ENCODE measurements at regions not wholly inside any gene's neighbourhood (a gene's known extent, or its start where the extent isn't known, plus 50 kb on each side); places are given as distances from the start of the nearest gene placed in this dataset.

DNA sequence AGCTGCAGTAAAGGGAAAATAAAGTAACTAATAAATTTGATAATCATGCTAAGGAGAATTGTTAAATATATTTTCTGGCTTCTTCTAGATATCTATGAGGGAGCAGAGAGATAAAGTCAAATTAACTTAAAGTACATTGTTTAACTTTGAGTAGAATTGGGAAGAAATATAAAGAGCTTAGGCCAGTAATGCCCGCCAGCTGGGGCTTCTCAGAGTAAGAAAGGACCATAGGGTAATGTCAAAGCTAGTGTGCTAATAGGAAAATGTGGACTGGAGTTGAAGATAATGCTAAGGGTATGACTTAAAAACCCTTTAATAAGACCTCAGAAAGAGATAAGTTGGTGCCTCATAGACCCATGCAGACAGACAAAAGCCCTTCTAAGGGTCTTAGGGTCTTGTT, 411.6 kb upstream of the ANO3 start:
- ATAC-seq (no peak), DNase-seq (ENCODE audit: low read depth, low spot score) (no peak)
- no peaks in the 10 kb centered on the region for H3K27me3 ChIP-seq (ENCODE audit: control insufficient read depth, insufficient read depth, low read length)
- no peaks in the 10 kb centered on the region for H3K36me3 ChIP-seq (ENCODE audit: control insufficient read depth, insufficient read depth, low read length)
- in situ Hi-C loops (cut with HindIII; ENCODE audit: low pct_unique_long_range_greater_than_20kb, low sequenced_read_pairs) = no loop called here
- POLR2A ChIA-PET = no interaction called here
- intact Hi-C loops (cut with micrococcal nuclease; ENCODE audit: unreplicated experiment) = no loop called here
- H3K4me1 ChIP-seq (ENCODE audit: control insufficient read depth, insufficient read depth, low read length) = no peaks in the 10 kb centered on the region
- CTCF ChIA-PET = no interaction called here
- H3K4me3 ChIP-seq (ENCODE audit: low read depth in 2 of 2, low read length in 2 of 2) = no peak overlapping the region
- BruUV-seq (replicated peaks) = no TSS peak
- TF ChIP-seq, protein P1, sequence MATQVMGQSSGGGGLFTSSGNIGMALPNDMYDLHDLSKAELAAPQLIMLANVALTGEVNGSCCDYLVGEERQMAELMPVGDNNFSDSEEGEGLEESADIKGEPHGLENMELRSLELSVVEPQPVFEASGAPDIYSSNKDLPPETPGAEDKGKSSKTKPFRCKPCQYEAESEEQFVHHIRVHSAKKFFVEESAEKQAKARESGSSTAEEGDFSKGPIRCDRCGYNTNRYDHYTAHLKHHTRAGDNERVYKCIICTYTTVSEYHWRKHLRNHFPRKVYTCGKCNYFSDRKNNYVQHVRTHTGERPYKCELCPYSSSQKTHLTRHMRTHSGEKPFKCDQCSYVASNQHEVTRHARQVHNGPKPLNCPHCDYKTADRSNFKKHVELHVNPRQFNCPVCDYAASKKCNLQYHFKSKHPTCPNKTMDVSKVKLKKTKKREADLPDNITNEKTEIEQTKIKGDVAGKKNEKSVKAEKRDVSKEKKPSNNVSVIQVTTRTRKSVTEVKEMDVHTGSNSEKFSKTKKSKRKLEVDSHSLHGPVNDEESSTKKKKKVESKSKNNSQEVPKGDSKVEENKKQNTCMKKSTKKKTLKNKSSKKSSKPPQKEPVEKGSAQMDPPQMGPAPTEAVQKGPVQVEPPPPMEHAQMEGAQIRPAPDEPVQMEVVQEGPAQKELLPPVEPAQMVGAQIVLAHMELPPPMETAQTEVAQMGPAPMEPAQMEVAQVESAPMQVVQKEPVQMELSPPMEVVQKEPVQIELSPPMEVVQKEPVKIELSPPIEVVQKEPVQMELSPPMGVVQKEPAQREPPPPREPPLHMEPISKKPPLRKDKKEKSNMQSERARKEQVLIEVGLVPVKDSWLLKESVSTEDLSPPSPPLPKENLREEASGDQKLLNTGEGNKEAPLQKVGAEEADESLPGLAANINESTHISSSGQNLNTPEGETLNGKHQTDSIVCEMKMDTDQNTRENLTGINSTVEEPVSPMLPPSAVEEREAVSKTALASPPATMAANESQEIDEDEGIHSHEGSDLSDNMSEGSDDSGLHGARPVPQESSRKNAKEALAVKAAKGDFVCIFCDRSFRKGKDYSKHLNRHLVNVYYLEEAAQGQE (IDR thresholded peaks at IDR 0.05; ENCODE audit: insufficient read depth in 1 of 2, low read depth in 2 of 2, low read length in 1 of 2) = no peak
- TF ChIP-seq, protein P2, sequence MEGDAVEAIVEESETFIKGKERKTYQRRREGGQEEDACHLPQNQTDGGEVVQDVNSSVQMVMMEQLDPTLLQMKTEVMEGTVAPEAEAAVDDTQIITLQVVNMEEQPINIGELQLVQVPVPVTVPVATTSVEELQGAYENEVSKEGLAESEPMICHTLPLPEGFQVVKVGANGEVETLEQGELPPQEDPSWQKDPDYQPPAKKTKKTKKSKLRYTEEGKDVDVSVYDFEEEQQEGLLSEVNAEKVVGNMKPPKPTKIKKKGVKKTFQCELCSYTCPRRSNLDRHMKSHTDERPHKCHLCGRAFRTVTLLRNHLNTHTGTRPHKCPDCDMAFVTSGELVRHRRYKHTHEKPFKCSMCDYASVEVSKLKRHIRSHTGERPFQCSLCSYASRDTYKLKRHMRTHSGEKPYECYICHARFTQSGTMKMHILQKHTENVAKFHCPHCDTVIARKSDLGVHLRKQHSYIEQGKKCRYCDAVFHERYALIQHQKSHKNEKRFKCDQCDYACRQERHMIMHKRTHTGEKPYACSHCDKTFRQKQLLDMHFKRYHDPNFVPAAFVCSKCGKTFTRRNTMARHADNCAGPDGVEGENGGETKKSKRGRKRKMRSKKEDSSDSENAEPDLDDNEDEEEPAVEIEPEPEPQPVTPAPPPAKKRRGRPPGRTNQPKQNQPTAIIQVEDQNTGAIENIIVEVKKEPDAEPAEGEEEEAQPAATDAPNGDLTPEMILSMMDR (IDR thresholded peaks at IDR 0.05) = no peak
- TF ChIP-seq POLR2AphosphoS5 (IDR thresholded peaks at IDR 0.05; ENCODE audit: low read depth, low read length) (no peak), SIN3A (IDR thresholded peaks at IDR 0.05; ENCODE audit: borderline replicate concordance, insufficient read depth, low read depth, low read length) (no peak), TCF7L2 (IDR thresholded peaks at IDR 0.05; ENCODE audit: low read depth, low read length) (no peak)
- no peaks in the 10 kb centered on the region for H3K9me3 ChIP-seq (ENCODE audit: control insufficient read depth, insufficient read depth, low read depth, low read length)
- H3K27ac ChIP-seq (ENCODE audit: low read length) = no peak overlapping the region

- CTCF ChIA-PET = no interaction called here
- no TSS peak for BruUV-seq (replicated peaks)
- no peaks in the 10 kb centered on the region for H3K36me3 ChIP-seq (ENCODE audit: control insufficient read depth, insufficient read depth, low read length)
- intact Hi-C loops (cut with micrococcal nuclease; ENCODE audit: unreplicated experiment) (no loop called here), in situ Hi-C loops (cut with HindIII; ENCODE audit: low pct_unique_long_range_greater_than_20kb, low sequenced_read_pairs) (no loop called here)
- no peak for ATAC-seq
- H3K27ac ChIP-seq (ENCODE audit: low read length) = no peak overlapping the region
- H3K9me3 ChIP-seq (ENCODE audit: control insufficient read depth, insufficient read depth, low read depth, low read length) = no peaks in the 10 kb centered on the region
- TF ChIP-seq TCF7L2 (IDR thresholded peaks at IDR 0.05; ENCODE audit: low read depth, low read length) = no peak
- TF ChIP-seq, protein P1 (IDR thresholded peaks at IDR 0.05; ENCODE audit: insufficient read depth in 1 of 2, low read depth in 2 of 2, low read length in 1 of 2) = no peak
- TF ChIP-seq, protein P2 (IDR thresholded peaks at IDR 0.05) = no peak
- no peak for TF ChIP-seq POLR2AphosphoS5 (IDR thresholded peaks at IDR 0.05; ENCODE audit: low read depth, low read length)
- TF ChIP-seq SIN3A (IDR thresholded peaks at IDR 0.05; ENCODE audit: borderline replicate concordance, insufficient read depth, low read depth, low read length) = no peak
- no peaks in the 10 kb centered on the region for H3K27me3 ChIP-seq (ENCODE audit: control insufficient read depth, insufficient read depth, low read length)
- no peak for DNase-seq (ENCODE audit: low read depth, low spot score)
- POLR2A ChIA-PET = no interaction called here
- no peak overlapping the region for H3K4me3 ChIP-seq (ENCODE audit: low read depth in 2 of 2, low read length in 2 of 2)
- no peaks in the 10 kb centered on the region for H3K4me1 ChIP-seq (ENCODE audit: control insufficient read depth, insufficient read depth, low read length)
Measured at GRCh38 chr11:25924586-25924985, 407.3 kb upstream of the ANO3 start.
